GM19452 (cell line): ENCODE measurements at regions not wholly inside any gene's neighbourhood (a gene's known extent, or its start where the extent isn't known, plus 50 kb on each side); places are given as distances from the start of the nearest gene placed in this dataset.

Experiments
- ATAC-seq: cut with Tn5 transposase; IDR thresholded peaks from one replicate; pipeline ENCODE4 v1.9.1; 2021; ENCODE audit not compliant: unreplicated experiment

GRCh38 chr11:128048121-128048520 lies 539.2 kb downstream of the ETS1 start:
- ATAC-seq, result no peak

- no peak for ATAC-seq
Measured at GRCh38 chr11:128047026-128047425, 540.3 kb downstream of the ETS1 start.

GRCh38 chr11:128046213-128046612 lies 541.1 kb downstream of the ETS1 start:
- no peak for ATAC-seq

- ATAC-seq, result no peak
Measured at GRCh38 chr11:128045094-128045725, 542.1 kb downstream of the ETS1 start.

GRCh38 chr11:128042290-128042751 lies 545.0 kb downstream of the ETS1 start:
- no peak for ATAC-seq

- ATAC-seq, result no peak
Measured at GRCh38 chr11:128040603-128041002, 546.8 kb downstream of the ETS1 start.

- peak; percentile 98 for ATAC-seq
Measured at GRCh38 chr11:128039140-128040021, 548.0 kb downstream of the ETS1 start.

GRCh38 chr11:128036556-128037093 lies 550.7 kb downstream of the ETS1 start:
- ATAC-seq, result no peak

GRCh38 chr11:128036006-128036405 lies 551.4 kb downstream of the ETS1 start:
- ATAC-seq, result no peak

GRCh38 chr11:128031538-128032134 lies 555.7 kb downstream of the ETS1 start:
- peak; percentile 78 for ATAC-seq

GRCh38 chr11:128029219-128029722 lies 558.1 kb downstream of the ETS1 start:
- ATAC-seq, result no peak

GRCh38 chr11:128026596-128026995 lies 560.8 kb downstream of the ETS1 start:
- no peak for ATAC-seq

- no peak for ATAC-seq
Measured at GRCh38 chr11:128022761-128023160, 564.6 kb downstream of the ETS1 start.

- ATAC-seq, result no peak
Measured at GRCh38 chr11:128022007-128022368, 565.4 kb downstream of the ETS1 start.

GRCh38 chr11:128021349-128022006 lies 565.9 kb downstream of the ETS1 start:
- ATAC-seq, result no peak

GRCh38 chr11:128018692-128019091 lies 568.7 kb downstream of the ETS1 start:
- ATAC-seq, result no peak

- ATAC-seq, result no peak
Measured at GRCh38 chr11:128005562-128005961, 581.8 kb downstream of the ETS1 start.

- no peak for ATAC-seq
Measured at GRCh38 chr11:127998421-127998820, 588.9 kb downstream of the ETS1 start.

- ATAC-seq, result no peak
Measured at GRCh38 chr11:127997594-127997993, 589.8 kb downstream of the ETS1 start.

- no peak for ATAC-seq
Measured at GRCh38 chr11:127996825-127997224, 590.5 kb downstream of the ETS1 start.

- ATAC-seq, result no peak
Measured at GRCh38 chr11:127995921-127996320, 591.4 kb downstream of the ETS1 start.
